Activated CD4-positive, CD25-positive, alpha-beta regulatory T cell treated with anti-CD3 and anti-CD28 coated beads, Interleukin-2, amount 50 U/mL, for 24 hours (primary cell): ENCODE measurements at regions not wholly inside any gene's neighbourhood (a gene's known extent, or its start where the extent isn't known, plus 50 kb on each side); places are given as distances from the start of the nearest gene placed in this dataset.

Experiments
- ATAC-seq, 2 donors: fragments of 150-1000 bp; cut with Tn5 transposase; one replicate each; pipeline ENCODE4 v1.10.0; 2021; ENCODE audit warnings: mild to moderate bottlenecking in 1 of 2, moderate library complexity in 1 of 2

- no peak for ATAC-seq
These were observed 389.3 kb downstream of the PMP22 start for GRCh38 chr17:14875557-14876412.

GRCh38 chr17:14873996-14874395, 391.1 kb downstream of the PMP22 start:
- ATAC-seq, result no peak

- no peak for ATAC-seq
These were observed 391.6 kb downstream of the PMP22 start for GRCh38 chr17:14873540-14873939.

GRCh38 chr17:14871921-14872320, 393.2 kb downstream of the PMP22 start:
- no peak for ATAC-seq

GRCh38 chr17:14866266-14866665, 398.9 kb downstream of the PMP22 start:
- no peak for ATAC-seq

GRCh38 chr17:14864127-14864526, 401.0 kb downstream of the PMP22 start:
- no peak for ATAC-seq

- ATAC-seq, result no peak
These were observed 405.6 kb downstream of the PMP22 start for GRCh38 chr17:14859542-14859941.

GRCh38 chr17:14856176-14856575, 408.9 kb downstream of the PMP22 start:
- ATAC-seq, result no peak

- no peak for ATAC-seq
These were observed 410.4 kb downstream of the PMP22 start for GRCh38 chr17:14854691-14855090.

- no peak for ATAC-seq
These were observed 419.4 kb downstream of the PMP22 start for GRCh38 chr17:14845591-14846281.

- no peak for ATAC-seq
These were observed 421.9 kb downstream of the PMP22 start for GRCh38 chr17:14843086-14843795.

- ATAC-seq, result no peak
These were observed 424.4 kb downstream of the PMP22 start for GRCh38 chr17:14840616-14841231.

GRCh38 chr17:14838567-14838966, 426.6 kb downstream of the PMP22 start:
- ATAC-seq, result no peak

- peak in 1 of 2 donors; percentile 25 for ATAC-seq
These were observed 431.8 kb downstream of the PMP22 start for GRCh38 chr17:14833201-14833785.

- ATAC-seq, result no peak
These were observed 433.6 kb downstream of the PMP22 start for GRCh38 chr17:14831491-14831890.

GRCh38 chr17:14827396-14827919, 437.7 kb downstream of the PMP22 start:
- ATAC-seq, result no peak

GRCh38 chr17:14826358-14826757, 438.8 kb downstream of the PMP22 start:
- no peak for ATAC-seq

- ATAC-seq, result no peak
These were observed 446.7 kb downstream of the PMP22 start for GRCh38 chr17:14818469-14818868.

GRCh38 chr17:14815079-14815478, 450.0 kb downstream of the PMP22 start:
- ATAC-seq, result peak; percentile 44 to 58

- no peak for ATAC-seq
These were observed 451.3 kb downstream of the PMP22 start for GRCh38 chr17:14813649-14814370.

- no peak for ATAC-seq
These were observed 456.7 kb downstream of the PMP22 start for GRCh38 chr17:14808425-14808824.

- ATAC-seq, result no peak
These were observed 459.8 kb downstream of the PMP22 start for GRCh38 chr17:14805348-14805747.
